Islet of Langerhans (tissue), 1 donor: ENCODE measurements at regions not wholly inside any gene's neighbourhood (a gene's known extent, or its start where the extent isn't known, plus 50 kb on each side); places are given as distances from the start of the nearest gene placed in this dataset.

ENCODE experiments used
- FAIRE-seq: peaks from one replicate; lab custom pipeline; 2011; peaks lifted over from hg19 to GRCh38; lab: Jason Lieb, UNC

DNA sequence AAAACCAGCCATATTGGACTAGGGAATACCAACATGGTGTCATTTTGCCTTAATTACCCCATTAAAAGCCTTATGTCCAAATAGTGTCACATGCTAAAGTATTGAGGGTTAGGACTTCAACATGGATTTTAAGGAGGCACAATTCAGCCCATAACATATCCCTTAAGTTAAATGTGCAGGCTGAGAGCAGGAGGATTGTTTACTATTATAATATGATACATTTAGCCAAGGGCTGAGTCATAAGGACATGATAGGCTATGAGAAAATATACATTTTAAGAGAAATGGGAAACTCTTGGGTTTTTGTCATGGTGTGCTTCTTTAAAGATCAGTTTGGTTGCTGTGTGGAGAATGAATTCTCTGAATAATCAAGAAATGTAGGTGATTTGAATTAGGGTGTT, 136.8 kb downstream of the RDH14 start:
- FAIRE-seq = no peak

DNA sequence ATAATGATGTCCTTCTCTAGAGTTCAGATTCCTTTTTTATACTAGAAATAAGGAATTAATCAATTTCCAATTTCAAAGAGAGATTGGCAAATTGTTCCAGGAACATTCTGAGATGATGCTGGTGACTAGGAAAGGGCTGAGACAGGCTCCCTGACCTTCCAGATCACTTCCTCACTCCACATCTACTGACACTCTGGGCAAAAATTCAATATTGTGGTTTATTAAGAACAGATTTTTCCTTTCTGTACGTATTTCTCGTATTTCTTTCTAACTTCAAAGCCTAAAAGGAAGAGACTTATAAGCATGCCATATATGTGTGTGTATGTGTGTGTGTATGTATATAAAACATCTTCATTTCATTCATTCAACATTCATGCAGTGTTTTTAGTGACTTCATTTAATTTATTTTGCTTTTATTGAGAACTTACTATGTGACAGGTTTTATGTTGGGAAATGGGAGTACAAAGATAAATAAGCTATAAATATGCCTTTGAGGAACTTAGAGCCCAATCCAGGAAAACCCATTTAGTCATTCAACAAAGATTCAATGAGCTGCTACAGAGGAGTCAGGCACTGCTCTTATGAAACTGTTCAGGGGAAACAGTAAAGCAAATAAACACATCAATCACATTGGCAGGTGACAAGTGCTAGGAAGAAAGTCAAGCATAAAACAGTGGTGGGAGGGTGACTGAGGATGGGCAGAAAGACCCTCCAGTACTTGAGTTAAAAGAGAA, 137.9 kb downstream of the RDH14 start:
- FAIRE-seq = no peak

DNA sequence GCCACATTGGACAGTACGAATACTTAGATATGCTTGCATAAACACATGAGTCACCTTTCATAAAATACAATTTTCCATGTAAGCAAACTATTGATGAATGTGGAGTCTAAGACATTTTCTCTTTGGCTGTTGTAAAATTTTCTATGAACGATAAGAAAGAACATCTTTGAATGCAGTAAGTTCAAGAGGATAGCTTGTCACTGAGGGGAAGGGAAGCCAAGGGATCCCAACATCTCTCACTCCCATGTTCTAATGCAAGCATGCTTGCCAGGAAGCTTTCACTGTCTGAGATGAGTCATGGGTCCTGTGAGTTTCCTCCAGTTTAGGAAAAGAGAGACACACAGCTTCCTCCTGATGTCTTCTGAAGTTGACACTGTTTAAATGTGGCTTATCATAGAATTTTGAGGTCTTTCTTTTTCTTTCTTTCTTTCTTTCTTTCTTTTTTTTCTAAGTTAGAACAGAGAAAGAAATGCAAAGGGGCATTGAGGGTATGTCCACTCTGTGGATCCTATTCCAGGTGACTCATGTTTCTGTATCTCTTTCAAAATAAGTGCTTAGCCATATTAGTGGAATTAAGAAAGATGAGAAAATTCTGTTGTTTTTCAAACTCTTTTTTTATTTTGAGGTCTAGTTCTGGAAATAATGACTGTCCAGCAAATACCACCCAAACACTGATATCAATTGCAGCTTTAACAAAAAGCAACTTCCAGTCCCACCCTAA, 146.6 kb downstream of the RDH14 start:
- no peak for FAIRE-seq

DNA sequence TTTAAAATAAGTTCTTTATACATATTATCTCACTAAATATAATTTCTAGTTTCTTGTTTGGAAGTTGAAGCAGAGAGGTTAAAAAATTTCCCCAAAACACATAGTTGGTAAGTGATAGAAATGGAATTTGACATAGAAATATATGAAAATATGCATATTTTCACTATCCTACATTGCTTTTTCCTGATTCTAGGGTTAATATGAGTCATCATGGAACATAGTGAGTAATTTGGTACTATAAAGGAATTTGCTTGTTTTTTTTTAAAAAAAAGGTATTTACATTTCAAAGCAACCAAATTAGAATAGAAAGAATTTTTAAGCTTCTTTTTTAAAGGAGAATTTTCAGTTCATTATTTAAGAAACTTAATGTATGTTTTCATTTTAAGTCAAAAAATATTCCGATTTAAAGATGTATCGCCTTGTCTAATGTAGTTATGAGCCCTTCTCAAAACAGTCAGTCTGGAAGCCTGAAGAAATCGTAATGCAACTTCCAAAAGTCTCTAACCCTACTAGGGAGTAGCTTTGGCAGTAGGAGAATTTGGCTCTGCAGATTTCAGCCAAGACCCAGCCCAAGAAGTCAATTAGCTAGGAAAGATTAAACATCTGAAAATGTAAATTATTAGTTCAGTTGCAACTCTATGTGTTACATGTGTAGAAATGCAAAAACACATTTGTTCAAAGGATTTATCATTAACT, 147.3 kb downstream of the RDH14 start:
- peak; percentile 30 for FAIRE-seq

DNA sequence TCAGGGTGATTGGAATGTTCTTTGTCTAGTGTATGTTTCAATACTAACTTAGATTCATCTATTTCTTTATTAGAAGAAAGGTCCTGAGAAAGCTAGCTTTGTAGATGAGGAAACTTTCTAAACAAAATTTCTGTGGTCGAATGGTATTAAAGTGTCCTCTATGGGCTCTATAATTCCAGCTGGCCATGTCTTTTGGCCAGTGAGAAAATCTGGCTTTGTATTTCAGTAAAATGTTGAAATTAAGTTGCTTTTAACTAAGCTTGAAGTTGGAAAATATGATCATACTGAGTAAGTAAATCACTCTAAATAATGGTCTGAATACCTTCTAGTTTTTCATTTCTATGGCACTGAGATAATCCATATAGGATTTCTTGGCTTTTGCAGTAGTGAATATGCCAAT, 148.8 kb downstream of the RDH14 start:
- no peak for FAIRE-seq

DNA sequence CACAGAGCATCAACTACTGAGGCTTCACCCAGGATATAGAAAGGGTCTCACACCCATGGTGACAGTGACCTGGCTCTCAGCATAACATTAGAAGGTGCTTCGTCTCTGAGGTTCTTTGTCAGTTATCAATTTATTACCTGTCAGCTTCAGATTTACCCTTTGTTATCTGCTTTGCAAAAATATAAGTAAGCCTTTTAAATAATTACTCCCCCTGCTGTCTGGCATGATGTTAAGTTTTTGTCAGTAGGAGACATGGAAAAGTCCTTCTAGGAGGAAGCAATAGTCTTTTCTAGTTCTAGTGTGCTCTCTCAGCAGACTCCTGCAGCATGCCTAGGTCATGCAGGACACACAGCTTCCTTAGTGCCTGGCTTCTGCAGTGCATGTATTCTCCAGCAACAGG, 149.9 kb downstream of the RDH14 start:
- FAIRE-seq = no peak

DNA sequence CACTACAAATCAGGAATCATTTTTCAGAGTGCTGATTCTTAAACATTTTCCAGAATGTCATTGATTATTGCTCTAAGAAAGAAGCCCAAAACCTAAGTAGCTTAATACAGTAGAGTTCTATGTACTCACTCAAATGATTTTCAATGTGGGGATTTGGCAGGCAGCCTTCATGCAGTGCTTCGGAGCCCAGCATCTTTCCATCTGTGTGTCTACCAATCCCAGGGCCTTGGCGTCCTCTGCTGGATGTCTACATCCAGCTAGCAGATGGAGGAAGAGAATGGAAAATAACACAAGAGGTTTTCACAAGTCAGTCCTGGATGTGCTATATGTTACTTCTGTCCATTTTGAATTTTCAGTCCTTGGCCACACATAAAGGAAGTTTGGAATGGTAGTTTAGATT, 151.8 kb downstream of the RDH14 start:
- no peak for FAIRE-seq

DNA sequence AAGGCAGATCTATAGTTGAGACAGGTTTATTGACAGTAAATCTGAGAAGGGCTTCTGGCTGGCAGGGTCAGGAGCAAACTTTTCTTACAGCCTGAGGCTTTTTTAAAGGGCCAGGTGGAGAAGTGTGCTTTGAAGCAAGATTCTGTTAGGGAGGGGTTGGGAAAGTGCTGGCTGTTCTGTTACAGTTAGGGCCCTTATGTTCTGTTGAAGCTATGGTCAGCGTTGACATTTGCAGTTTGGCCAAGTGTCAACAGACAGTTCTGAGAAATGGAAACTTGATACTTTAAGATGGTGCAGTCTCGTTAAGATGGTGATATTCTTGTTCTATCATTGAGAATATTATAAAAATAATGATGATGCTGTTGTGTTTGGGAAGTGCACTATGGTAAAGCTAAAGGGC, 154.2 kb downstream of the RDH14 start:
- no peak for FAIRE-seq

DNA sequence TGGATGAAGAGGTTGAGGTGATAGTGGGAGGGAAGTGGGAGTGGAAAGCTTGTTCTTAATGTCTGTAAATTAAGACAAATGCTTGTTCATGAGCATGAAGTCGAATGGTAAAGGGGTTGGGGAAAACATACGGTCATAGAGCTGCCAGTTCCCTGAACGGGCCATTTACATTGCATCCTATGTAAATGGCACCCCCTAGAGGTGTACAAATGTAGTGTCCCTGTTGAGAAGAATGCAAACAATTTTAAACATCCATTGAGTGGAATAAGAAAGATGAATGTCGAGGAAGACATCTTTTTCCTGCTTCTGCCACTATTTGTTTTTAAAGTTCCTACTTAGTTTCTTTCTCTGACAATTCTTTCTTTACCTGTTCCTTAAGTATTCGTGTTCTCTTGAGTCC, 155.7 kb downstream of the RDH14 start:
- FAIRE-seq = no peak

DNA sequence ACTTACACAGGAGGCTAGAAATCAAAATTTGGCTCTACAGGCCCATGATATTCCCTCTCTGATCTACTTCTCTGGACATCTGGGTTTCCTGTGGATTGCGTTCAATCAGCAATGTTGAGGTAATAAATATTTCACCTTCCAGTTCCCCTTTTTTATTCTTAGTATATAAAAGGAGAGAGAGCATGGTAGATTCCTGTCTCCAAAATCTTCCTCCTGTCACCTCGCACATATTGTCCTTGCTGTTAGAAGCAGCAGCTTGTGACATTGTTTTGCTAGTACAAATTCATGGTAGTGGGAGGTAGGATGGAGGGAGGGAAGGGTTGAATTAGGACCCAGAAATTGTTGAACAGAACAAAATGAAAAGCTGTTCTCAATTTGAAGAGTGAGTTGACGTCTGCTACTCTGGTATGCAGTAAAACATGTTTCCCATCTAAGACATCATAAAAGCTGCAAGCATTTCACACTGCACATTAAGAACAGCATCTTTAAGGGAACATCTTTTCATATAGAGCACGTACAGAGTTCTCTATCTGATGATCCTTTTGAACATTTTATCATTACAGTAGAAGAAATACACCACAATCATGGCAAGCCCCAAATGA, 156.4 kb downstream of the RDH14 start:
- no peak for FAIRE-seq

DNA sequence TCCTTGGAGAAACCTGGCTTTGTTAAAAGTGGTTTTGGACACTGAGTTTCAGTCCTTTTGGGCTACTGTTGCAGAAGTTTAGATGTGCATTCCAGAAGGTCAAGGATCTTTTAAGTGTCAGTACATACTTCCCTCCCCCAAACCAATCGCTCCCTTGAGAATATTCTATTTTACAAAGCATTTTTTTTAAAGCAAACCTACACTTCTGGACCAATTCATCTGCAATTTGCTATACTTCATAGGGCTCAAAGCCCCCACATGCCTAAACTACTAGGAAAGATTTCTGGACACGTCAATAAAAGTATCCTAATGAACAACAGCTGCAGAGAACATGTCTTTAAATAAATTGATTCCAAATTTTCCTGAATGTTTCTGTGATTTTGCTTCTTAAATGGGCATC, 157.6 kb downstream of the RDH14 start:
- FAIRE-seq = no peak

DNA sequence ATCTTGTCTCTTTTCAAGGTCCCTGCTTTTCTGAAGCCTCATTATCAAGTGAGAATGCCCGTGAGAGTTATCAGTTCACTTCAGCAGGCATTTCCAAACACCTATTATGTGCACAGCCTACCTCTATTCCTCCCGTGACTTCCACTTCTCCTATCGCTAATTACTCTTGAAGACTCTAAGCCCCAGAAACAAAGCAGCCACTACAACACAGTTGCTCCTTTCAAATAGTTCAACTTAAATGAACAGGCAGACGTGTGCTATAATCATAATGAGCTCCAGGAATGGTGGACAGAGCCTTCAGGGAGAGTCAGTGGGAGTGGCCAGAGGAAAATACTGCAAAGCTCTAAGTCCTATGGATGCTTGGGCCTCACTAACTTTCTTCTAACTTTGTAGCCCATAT, 159.0 kb downstream of the RDH14 start:
- FAIRE-seq = no peak

DNA sequence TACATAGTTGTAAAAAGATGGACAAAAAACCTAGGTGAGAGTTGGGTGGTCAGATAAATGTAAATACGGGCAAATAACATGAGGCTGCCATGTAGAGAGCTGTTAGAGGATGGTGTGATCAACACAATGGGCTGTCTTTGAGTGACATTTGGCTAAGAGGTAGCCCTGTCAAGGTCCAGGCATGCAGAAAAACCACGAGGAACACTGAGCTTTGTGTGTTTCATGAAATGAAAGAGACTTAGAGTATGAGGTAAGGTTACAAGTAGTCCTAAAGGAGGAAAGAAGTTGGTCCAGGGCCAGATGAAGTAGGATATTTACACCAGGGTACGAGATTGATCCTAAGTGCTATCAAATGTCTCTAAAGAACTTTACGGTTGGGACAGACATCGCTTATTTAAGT, 160.9 kb downstream of the RDH14 start:
- no peak for FAIRE-seq

DNA sequence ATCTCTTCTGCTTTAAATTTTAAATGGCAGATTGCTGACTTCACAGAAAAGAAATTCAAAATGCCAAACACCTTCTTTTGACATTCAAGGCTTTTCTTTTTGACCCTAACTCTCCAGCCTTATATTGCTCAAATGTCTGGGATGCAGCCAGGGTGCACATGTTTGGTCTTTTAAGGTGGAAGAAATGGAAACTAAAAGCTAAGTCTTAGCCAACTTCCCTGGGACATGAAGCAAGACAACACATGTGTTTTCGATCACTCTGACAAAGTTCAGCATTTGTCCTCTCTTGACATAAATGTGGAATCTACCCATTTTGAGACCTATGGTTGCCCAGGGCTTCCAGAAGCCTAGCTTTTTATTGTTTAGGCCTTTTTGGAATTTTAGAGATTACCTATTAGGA, 161.6 kb downstream of the RDH14 start:
- no peak for FAIRE-seq

DNA sequence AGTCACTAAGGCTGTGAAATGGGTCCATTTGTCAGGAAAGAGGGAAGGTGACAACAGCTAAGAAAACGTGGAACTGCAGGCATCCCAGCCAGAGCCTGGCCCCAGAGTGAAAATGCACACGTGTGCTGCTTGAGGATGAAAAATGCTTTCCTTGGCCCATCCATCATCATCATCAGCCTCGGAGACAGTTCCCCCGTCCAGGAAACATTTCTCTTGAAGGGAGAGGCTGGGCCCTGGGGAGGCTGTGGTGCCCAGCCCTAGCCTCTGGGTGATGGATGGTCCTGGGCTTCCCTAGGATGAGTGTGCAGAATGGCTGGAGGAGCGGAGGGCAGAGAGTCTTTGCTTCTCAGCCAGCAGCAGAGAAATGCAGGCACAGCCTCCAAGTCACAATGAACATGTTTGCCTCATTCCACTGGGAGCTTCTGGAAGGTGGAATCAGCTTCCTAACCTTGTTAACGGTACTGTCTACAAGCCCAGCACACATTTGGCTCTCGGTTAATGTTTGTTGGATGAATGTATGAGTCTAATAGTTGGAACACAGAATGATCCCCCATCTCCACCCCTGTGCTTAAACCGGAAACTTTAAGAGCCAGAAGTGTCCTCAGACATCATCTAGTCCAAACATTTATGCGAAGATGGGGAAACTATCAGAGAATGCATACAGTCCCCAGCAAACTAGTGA, 164.0 kb downstream of the RDH14 start:
- FAIRE-seq = no peak

DNA sequence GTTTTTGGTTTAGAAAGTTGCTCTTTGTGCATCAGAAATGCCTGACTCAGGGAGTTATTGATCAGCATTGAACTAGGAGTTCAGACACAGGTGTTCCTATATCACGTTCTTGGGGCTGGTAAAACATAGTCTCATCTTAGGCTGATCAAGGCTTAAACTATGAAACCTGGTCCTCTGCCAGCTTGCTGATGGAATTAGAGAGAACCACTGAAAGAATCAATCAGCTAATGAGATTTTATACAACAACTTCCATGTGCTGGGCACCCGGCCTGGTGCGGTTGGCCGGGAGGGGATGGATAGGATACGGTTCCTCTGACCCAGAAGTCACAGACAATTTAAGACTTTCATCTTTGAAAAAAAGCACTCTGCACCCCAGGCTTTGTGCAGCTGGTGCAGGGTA, 164.9 kb downstream of the RDH14 start:
- no peak for FAIRE-seq

DNA sequence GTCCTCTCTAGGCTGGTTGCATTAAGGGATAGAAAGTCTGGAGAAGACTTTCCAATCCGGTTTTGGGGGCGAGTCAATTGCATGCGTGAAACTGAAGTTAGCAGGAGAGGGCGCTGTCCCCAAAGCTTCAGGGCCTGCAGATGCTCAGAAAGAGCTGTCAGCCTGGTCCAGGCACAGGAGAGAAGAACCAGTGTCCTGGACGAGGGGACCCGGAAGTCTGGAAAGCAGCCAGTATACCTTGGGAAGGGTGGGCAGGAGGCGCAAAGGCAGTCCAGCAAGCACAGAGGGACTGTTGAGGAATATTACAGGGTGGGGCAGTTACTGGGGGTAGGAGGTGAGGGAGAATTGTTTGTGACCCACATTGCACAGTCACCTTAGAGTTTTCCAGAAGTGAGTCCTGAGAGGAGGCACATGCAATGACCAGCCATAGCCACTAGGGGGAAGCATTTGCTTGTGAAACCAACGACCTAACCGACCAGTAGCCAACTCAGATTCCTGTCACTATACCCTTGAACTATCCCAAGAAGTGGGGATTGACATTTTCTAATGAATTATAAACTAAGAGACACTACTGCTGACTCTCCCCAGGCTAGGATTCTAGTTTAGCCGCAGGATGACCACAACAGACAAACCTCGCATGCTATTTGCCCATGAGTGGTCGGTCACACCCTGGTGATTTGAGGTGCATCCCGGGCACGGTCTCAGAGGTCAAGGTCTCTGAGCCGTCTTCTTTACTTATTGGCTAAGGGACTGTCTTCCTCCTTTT, 172.8 kb downstream of the RDH14 start:
- peak; percentile 97 for FAIRE-seq

DNA sequence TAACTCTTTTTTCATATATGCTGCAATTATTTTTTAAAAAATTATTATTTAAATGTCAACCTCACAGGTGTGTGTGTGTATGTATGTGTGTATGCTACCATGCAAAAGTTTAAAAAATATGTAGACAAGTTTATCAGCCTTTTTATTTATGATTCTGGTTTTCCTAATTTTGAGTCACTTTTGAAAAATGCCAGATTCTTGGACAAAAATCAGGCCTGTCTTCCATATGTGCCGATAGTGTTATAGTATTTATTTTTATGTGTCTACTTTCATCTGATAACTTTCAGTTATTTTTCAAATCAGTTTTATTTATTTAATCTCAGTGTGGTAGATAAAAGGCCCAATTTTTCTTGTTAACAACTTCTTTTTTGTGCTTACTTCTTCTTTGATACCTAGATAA, 176.2 kb downstream of the RDH14 start:
- no peak for FAIRE-seq

DNA sequence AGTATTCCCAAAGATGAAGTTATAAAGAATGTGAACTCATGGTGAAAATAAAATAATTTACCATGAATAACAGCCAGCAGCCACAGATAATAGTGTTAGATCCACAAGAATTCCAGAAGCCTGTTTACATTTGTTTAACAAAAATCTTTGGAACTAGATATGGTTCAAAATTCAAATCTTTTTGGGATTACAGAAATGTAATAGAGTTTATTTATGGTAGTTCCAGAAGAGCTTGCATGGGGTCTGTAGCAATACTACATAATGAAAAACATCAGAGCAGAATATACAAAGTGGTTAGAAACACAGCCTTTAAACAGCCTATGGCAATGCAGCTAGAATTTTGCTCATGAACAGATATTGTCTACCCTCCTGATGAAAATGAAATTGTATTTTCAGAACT, 179.1 kb downstream of the RDH14 start:
- no peak for FAIRE-seq

DNA sequence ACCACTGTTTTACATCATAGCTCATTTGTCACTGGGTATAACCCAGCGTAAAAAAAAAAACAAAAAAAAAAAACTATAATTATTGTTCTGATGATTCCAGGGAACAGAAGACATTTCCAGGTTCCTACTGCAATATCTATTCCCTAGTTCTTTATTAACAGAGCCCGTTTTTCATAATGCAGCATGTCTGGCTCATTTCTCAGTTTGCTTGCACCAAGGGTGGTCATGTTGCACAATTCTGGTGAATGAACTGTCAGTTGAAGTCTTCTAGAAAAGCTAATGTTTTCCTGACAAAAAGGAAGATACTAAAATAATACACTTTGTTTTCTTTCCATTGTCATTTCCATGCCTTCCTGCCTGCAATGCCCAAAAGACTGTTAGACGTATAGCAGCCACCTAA, 180.1 kb downstream of the RDH14 start:
- no peak for FAIRE-seq

DNA sequence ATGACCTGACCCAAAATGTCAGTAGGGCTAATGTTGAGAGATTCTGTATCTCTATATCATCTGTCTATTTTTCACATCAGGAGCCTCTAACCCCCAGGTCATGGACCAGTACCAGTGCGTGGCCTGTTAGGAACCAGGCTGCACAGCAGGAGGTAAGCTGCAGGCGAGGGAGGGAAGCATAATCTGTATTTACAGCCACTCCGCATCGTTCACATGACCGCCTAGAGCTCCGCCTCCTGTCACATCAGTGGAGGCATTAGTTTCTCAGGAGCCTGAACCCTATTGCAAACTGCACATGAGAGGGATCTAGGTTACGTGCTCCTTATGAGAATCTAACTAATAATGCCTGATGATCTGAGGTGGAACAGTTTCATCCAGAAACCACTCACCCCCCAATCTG, 180.6 kb downstream of the RDH14 start:
- no peak for FAIRE-seq
